Endothelial cell of umbilical vein (primary cell): ENCODE measurements at regions not wholly inside any gene's neighbourhood (a gene's known extent, or its start where the extent isn't known, plus 50 kb on each side); places are given as distances from the start of the nearest gene placed in this dataset.

Experiments used
- BruUV-seq: library from RNA; stranded (reverse); fragments of 400-500 nt; replicated peaks from 2 replicates; lab custom pipeline; 2021; lab: Mats Ljungman, UMichigan
- CTCF ChIA-PET: fragments of 300-600, 350-600 bp; sonication (Branson Sonifier 250); formaldehyde crosslinking; loops from one replicate; lab custom pipeline; 2021; ENCODE audit warnings: antibody characterized with exemption, inconsistent platforms; lab: Charles Lee
- POLR2A ChIA-PET: fragments of 300-600, 350-600 bp; sonication (Branson Sonifier 250); formaldehyde crosslinking; loops from one replicate; lab custom pipeline; 2021; ENCODE audit warnings: antibody characterized with exemption, inconsistent platforms; lab: Charles Lee
- DNase-seq: peaks from one replicate; pipeline ENCODE4 v3.0.0-alpha.2; 2011; ENCODE audit warnings: low read depth, low spot score
- FAIRE-seq: peaks from 2 replicates; lab custom pipeline; 2011; peaks lifted over from hg19 to GRCh38; lab: Jason Lieb, UNC
- H2AFZ ChIP-seq: 2 replicates; pipeline ENCODE4 v1.6.0; 2012; ENCODE audit warnings: low read depth, low read length, control low read depth, inconsistent platforms
- H3K27ac ChIP-seq: 2 replicates; pipeline ENCODE4 v1.5.1; 2011; ENCODE audit warnings: low read depth, mild to moderate bottlenecking, control low read depth, low read length, moderate library complexity; ENCODE audit not compliant: insufficient read depth
- H3K27me3 ChIP-seq, 2 experiments: 2 replicates each; pipeline versions ENCODE4 v1.6.0 to v1.6.1; 2011; ENCODE audit warnings: low read length in 2 of 2, mixed read lengths in 1 of 2; ENCODE audit not compliant: control insufficient read depth in 2 of 2, insufficient read depth in 2 of 2
- H3K36me3 ChIP-seq, 2 experiments: 2 replicates in 1 of 2; 3 replicates in 1 of 2; pipeline ENCODE4 v1.5.1; 2011; ENCODE audit warnings: low read length in 2 of 2, mild to moderate bottlenecking in 1 of 2, moderate library complexity in 1 of 2; ENCODE audit not compliant: control insufficient read depth in 2 of 2, insufficient read depth in 2 of 2; ENCODE audit errors: extremely low read depth in 1 of 2
- H3K4me1 ChIP-seq: 3 replicates; pipeline ENCODE4 v1.5.1; 2011; ENCODE audit warnings: mild to moderate bottlenecking, low read length; ENCODE audit not compliant: control insufficient read depth, insufficient read depth; ENCODE audit errors: extremely low read depth
- H3K4me2 ChIP-seq: 2 replicates; pipeline ENCODE4 v1.6.1; 2011; ENCODE audit warnings: low read length, control low read depth, mixed read lengths; ENCODE audit not compliant: insufficient read depth
- H3K4me3 ChIP-seq, 3 experiments: fragments of 200-600 bp in 1 of 3; sonication (generic), shearing (Covaris generic) in 1 of 3; replicated peaks in 1 of 3; 2 replicates each; pipeline ENCODE4 v1.5.1; 2011 to 2016; ENCODE audit warnings: control low read depth in 3 of 3, low read length in 3 of 3, mild to moderate bottlenecking in 2 of 3, inconsistent platforms in 1 of 3, low read depth in 1 of 3, moderate library complexity in 1 of 3; ENCODE audit not compliant: insufficient read depth in 1 of 3
- H3K79me2 ChIP-seq: 2 replicates; pipeline ENCODE4 v1.6.0; 2012; ENCODE audit warnings: low read length, inconsistent platforms; ENCODE audit not compliant: control insufficient read depth, insufficient read depth
- H3K9ac ChIP-seq: replicated peaks from 2 replicates; pipeline ENCODE3; 2011; ENCODE audit warnings: low read length, control low read depth; ENCODE audit not compliant: insufficient read depth; ENCODE audit errors: extremely low read depth
- H3K9me1 ChIP-seq: replicated peaks from 3 replicates; pipeline ENCODE4 v1.6.0; 2011; ENCODE audit warnings: mild to moderate bottlenecking, low read length; ENCODE audit not compliant: control insufficient read depth, insufficient read depth; ENCODE audit errors: extremely low read depth
- H3K9me3 ChIP-seq: replicated peaks from 2 replicates; pipeline ENCODE4 v1.5.1; 2012; ENCODE audit warnings: low read length, inconsistent platforms; ENCODE audit not compliant: control insufficient read depth, insufficient read depth
- H4K20me1 ChIP-seq: replicated peaks from 2 replicates; pipeline ENCODE3; 2011; ENCODE audit warnings: mild to moderate bottlenecking, low read length; ENCODE audit not compliant: control insufficient read depth, insufficient read depth; ENCODE audit errors: extremely low read depth
- CTCF ChIP-seq, 2 donors: IDR thresholded peaks; 1 replicate in 1 of 2; 2 replicates in 1 of 2; pipeline ENCODE4 v1.5.1; 2011; ENCODE audit warnings: low read length in 2 of 2, mild to moderate bottlenecking in 2 of 2, moderate library complexity in 2 of 2, control low read depth in 1 of 2, inconsistent platforms in 1 of 2, low read depth in 1 of 2; ENCODE audit not compliant: insufficient read depth in 1 of 2; ENCODE audit errors: extremely low read depth in 1 of 2
- EZH2 ChIP-seq: IDR thresholded peaks from 2 replicates; pipeline ENCODE4 v1.6.1; 2012; ENCODE audit warnings: borderline replicate concordance, low read depth, mild to moderate bottlenecking, moderate library complexity, low read length, inconsistent platforms; ENCODE audit not compliant: severe bottlenecking
- FOS ChIP-seq: IDR thresholded peaks from 2 replicates; pipeline ENCODE4 v1.6.1; 2011; ENCODE audit warnings: mild to moderate bottlenecking, low read length, moderate library complexity, borderline replicate concordance; ENCODE audit not compliant: insufficient read depth
- GATA2 ChIP-seq: IDR thresholded peaks from 2 replicates; pipeline ENCODE4 v1.7.0; 2011; ENCODE audit warnings: low read depth, mild to moderate bottlenecking, moderate library complexity, mixed read lengths, low read length; ENCODE audit not compliant: insufficient read length, insufficient read depth
- JUN ChIP-seq: IDR thresholded peaks from 2 replicates; pipeline ENCODE4 v1.6.1; 2011; ENCODE audit warnings: borderline replicate concordance, low read depth; ENCODE audit not compliant: insufficient read length, insufficient read depth
- MAX ChIP-seq: IDR thresholded peaks from 2 replicates; pipeline ENCODE4 v1.6.1; 2011; ENCODE audit not compliant: insufficient read depth, insufficient read length
- MYC ChIP-seq: IDR thresholded peaks from one replicate; pipeline ENCODE4 v1.6.1; 2011; ENCODE audit warnings: mild to moderate bottlenecking, low read depth, low read length
- POLR2A ChIP-seq: IDR thresholded peaks from 2 replicates; pipeline ENCODE4 v1.6.1; 2012; ENCODE audit warnings: low read depth, mild to moderate bottlenecking, control low read depth, low read length
- POLR2AphosphoS5 ChIP-seq: IDR thresholded peaks from 2 replicates; pipeline ENCODE4 v1.6.1; 2012; ENCODE audit warnings: low read depth, mild to moderate bottlenecking, control low read depth, low read length, moderate library complexity; ENCODE audit not compliant: insufficient read depth
- dilution Hi-C: fragments of 300-500 bp; cut with MboI; formaldehyde crosslinking; loops from one replicate; pipeline ENCODE4 v1.15.0; 2019; ENCODE audit warnings: low sequenced_read_pairs; ENCODE audit not compliant: extremely low pct_ligation_motif_present
- intact Hi-C: fragments of 100-400 bp; cut with micrococcal nuclease; formaldehyde crosslinking; loops from one replicate; pipeline ENCODE4 v1.10.0; 2022

DNA sequence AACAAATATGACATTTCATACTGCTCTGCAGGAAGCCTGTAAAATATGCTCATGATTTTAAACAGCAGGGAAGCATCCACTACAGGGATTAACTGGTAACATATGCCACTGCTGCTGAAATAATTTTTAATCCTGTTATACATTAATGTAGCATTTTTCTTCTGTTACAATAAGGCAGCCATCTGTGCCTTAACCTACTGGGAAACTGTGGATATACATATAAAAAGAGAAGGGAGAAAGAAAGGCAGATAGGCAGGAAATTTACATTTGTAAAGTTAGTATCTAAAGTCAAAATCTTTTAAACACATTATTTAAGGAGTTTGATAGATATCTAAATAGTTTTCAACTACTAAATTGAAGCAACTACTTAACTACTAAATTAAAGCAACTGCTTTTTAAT, 514.6 kb upstream of the KLHL4 start:
- H3K9ac ChIP-seq: no peak overlapping the region
- POLR2A ChIA-PET: no interaction called here
- no peak overlapping the region for H3K4me2 ChIP-seq

GRCh38 chrX:87005183-87005582, 512.4 kb upstream of the KLHL4 start:
- H3K27me3 ChIP-seq: no peaks in the 10 kb centered on the region
- no peaks in the 10 kb centered on the region for H3K36me3 ChIP-seq
- no peak overlapping the region for H3K4me3 ChIP-seq
- FAIRE-seq: no peak
- H3K4me1 ChIP-seq: no peaks in the 10 kb centered on the region
- no peak for DNase-seq
- TF ChIP-seq EZH2 (no peak), MYC (no peak), JUN (no peak), POLR2A (no peak), CTCF (IDR thresholded peaks at IDR 0.05; ENCODE audit: extremely low read depth in 1 of 2, insufficient read depth in 1 of 2, low read depth in 1 of 2, low read length in 2 of 2) (no peak), POLR2AphosphoS5 (no peak), GATA2 (no peak), MAX (no peak), FOS (no peak)
- ChIA-PET CTCF (no interaction called here), POLR2A (no interaction called here)
- dilution Hi-C loops (no loop called here), intact Hi-C loops (no loop called here)
- no peak overlapping the region for H3K27ac ChIP-seq
- no peak overlapping the region for H3K4me2 ChIP-seq
- H3K9ac ChIP-seq: no peak overlapping the region
- no peaks in the 10 kb centered on the region for H3K79me2 ChIP-seq
- H4K20me1 ChIP-seq: no peaks in the 10 kb centered on the region
- no peak overlapping the region for H2AFZ ChIP-seq
- H3K9me1 ChIP-seq: no peaks in the 10 kb centered on the region
- H3K9me3 ChIP-seq: no peaks in the 10 kb centered on the region
- BruUV-seq: no TSS peak

More for the DNA sequence above, 514.6 kb upstream of the KLHL4 start:
- Histone ChIP-seq H3K79me2 (no peaks in the 10 kb centered on the region), H3K9me3 (no peaks in the 10 kb centered on the region), H3K27ac (no peak overlapping the region), H2AFZ (no peak overlapping the region), H3K9me1 (no peaks in the 10 kb centered on the region), H3K4me1 (no peaks in the 10 kb centered on the region), H4K20me1 (no peaks in the 10 kb centered on the region), H3K4me3 (no peak overlapping the region), H3K36me3 (no peaks in the 10 kb centered on the region), H3K27me3 (no peaks in the 10 kb centered on the region)
- dilution Hi-C loops: no loop called here
- DNase-seq (no peak), FAIRE-seq (no peak)
- intact Hi-C loops: no loop called here
- CTCF ChIA-PET: no interaction called here
- no peak for TF ChIP-seq FOS
- no TSS peak for BruUV-seq
